ENCODE measurements at regions not wholly inside any gene's neighbourhood (a gene's known extent, or its start where the extent isn't known, plus 50 kb on each side); places are given as distances from the start of the nearest gene placed in this dataset.
A peak's percentile ranks its signal among the peaks of the same experiment; 100 is the strongest.
"Not testable (repeated sequence)": the region's sequence is repeated elsewhere in the genome, so short reads cannot be mapped to it uniquely, and the experiment has no call there.

DNA sequence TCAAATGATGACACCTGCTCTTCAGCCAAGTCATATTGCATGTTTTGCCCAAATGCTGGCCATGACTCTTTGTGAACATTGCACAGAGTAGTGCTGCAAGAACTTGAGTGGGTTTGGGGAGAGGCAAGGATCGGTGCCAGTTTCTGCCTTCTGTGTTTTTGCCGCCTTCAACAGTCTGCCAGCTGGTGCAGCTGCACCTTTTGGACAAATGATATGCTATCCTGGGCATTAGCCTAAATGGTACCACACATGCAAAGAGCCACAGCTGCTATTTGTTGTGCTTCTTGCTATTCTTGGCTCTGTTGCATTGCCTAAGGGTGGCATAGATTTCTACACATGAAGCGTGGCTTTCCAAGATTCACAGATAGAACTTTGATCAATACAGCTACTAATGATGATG, 189.0 kb upstream of the CCN2 start:
- DNase-seq, result no peak

DNA sequence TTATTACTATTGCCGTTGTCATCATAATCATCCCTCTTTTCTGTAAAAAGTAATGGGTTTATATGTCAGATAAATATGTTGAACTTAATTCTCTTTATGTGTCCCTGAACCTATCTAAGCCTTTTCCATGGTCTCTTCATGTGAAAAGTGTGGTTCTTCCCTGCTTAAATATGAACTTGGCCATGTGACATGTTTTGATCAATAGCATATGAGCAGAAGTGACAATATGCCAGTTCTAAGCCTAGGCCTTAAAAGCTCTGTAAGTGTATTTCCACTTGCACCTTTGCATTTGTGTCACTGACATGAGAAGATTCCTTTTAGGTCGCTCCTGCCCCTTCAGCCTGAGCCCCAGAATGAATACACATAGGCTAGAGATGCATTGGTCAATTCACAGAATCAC, 188.4 kb upstream of the CCN2 start:
- no peak for DNase-seq

DNA sequence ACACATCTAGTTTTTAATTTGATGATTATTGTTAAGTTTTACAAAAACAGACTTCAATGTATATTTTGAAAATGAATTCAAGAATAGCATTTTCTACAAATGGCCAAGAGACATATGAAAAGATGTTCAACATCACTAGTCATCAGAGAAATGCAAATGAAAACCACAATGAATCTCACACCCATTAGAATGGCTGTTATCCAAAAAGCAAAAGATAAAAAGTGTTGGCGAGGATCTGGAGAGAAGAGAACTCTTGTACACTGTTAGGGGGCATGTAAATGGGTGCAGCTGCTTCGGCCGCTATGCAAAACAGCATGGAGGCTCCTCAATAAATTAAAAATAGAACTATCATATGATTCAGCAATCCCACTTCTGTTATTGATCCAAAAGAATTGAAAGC, 185.8 kb upstream of the CCN2 start:
- peak; percentile 80 for DNase-seq

DNA sequence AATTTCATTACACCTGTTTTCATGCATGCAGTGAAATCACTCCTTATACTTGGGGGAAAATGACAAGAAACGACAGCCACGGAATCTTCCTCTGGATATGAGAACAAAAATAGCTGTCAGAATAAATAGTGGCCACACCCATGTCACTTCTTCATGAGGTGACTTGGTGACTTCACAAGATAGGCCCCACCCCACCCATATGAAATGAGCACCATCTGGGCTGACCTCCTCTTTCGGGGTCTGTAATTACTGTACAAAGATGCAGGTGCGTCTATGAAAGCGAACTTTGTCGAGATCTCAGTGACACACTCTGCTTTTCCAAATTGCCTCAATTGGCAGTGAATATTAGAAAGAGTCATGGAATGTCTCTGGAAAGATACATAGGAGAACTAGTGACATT, 184.2 kb upstream of the CCN2 start:
- DNase-seq, result no peak

DNA sequence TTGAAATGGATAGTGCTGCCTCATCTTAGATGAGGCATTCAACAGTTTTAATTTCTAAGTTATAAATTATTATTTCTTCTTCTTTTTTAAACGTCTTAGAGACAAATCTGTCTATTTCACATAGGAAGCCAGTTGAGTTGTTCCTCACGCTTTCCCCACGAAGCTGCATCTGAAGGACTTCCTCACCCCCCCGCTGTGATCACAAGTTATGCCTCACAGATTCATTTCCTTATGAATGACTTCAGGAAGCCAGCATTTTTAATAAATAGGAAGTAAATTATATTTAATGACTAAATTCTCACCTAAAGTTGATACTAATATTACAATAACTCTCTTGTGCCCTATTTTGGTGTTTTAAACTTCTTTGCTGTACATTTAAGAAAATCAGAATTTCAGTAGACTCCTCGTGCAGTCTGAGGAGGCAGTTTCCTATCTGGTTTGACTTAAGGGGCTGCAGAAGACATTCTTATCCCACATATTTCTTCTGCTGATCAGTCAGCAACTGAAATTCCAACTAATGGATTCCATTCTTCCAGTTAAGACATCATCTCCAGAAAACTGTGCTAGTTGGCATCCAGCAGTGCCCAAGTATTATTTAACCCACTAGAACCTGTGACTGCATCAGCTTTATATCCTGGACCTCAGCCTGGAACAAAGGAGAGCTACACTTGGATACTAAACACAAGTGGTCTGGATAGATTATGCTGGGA, 182.7 kb upstream of the CCN2 start:
- peak; percentile 85 for DNase-seq

DNA sequence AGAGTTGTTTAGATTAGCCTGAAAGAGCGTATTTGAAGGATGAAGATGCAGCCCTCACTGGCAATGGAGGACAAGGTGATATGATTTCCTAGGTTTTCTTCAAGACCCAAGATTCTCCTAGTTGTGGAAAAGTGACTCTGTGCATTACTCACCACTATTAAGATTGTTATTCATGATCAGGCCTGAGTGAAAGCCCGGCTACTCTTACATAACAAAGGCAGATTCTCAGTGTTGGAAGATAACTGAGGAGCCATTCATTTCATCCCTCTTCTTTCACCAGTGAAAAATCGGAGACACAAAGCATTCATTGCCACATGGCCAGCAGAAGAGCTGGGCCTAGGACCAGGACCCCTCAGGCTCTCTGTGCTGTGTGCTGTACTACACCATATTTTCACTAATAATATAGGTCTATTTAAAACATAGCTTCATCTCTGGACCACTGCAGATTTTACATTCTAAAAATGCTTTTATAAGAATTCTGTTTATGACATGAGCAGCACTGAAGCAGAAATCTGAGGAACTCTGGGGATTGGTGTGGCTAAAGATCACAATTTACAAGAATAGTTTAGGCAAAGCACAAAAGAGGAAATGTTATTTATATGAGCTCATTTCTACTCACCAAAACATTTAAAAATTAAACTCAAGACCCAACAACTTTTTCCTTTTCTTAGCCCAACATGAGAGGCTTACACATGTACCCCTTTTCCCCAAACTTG, 181.9 kb upstream of the CCN2 start:
- peak; percentile 68 for DNase-seq

DNA sequence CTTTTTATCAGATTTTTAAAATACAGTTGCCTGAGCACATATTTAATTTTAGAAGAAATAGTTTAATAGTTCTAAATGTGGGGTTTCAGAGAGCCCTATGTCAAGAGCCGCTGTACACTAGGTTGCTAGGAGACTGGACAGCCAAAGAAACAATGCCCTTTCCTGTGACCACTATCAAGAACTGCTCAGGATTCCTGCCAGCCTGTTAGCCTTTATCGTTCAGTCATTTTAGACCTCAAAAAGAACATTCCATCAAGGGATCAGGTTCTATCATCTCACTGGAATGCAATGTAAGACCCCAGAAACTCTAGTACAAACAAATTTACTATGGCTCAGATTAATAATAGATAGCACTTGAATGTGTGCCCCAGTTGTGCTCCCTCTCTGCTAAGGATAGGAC, 181.2 kb upstream of the CCN2 start:
- DNase-seq, result peak; percentile 64

DNA sequence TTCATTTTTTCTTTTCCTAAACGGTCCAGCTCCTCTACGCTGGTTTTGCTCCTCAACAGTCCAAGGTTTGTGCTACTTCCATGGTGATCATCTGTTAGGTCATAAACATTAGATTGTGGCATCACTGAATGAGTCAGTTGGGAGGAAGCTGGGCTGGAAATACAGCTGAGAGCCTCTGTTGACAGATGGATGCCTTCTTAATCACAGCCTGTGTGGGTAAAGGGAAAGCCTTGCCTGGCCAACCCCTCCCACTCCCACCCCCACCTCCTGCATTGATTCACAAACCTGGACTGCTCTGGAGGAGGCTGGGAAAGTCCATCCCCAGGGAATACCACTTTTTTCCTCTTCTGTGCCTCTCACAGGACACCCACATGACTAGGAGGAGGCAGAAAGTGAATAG, 180.6 kb upstream of the CCN2 start:
- peak; percentile 98 for DNase-seq

DNA sequence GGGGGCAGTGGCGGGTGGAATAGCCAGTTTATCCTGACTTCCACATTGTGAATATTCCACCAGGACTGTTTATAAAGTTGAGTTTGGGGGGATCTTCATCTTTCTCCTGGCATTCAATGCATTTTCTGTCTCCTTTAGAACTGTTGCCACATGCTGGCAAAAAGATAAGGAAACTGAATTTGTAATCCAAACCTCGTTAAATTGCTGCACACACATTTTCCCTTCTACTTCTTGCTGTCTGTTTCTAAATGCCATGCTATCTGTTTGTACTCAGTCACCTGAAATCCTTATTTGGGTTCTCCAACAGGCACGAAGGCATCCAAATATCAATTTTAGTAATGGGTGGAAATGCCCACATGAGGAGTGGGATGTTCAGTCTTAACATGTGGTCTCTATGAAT, 180.2 kb upstream of the CCN2 start:
- DNase-seq, result no peak

DNA sequence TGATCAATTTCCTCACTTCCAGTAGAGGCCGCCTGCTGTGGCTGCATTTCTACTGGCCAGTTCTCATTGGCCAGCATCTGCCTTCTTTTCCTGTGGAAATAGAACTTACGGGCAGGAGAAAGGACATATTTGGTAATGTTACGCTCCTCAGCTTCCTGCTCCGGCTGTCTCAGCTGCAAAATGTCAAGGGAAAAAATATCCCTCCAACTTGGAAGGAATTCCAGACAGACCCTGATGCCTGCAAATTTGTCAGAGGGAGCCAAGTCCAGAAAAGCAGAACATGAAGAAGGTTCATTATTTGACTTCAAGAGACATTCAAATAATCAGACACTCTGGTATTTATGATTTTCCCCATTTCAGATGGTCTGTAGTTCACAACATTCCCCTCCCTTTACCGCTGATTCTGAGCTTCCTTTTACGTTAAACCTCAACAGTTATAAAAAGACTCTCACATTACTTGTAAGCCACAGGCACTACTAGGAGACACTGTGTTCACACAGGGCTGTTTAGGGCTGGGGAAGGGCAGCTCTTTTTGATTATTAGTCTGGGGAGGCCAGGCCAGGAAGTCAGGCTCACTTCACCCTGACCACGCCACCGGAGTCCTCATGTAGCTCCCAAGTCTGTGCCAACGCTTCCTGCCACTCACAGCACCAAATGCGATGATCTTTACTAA, 179.6 kb upstream of the CCN2 start:
- peak; percentile 63 for DNase-seq

DNA sequence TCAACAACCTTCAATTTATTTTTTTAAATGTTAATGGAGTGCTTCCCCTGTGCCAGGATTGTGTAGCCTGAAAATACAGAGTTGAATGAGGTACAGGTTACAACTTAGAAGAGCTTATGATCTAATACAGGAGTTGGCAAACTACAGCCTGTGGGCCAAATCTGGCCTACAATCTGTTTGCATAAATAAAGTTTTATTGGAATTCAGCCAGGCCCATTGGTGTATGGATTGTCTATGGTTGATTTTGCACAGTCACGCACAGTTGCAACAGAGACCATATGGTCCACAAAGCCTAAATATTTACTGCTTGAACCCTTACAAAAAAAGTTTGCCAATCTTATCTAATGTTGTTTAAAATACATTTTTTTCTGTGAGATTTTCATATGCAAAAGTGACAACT, 177.3 kb upstream of the CCN2 start:
- DNase-seq, result no peak

DNA sequence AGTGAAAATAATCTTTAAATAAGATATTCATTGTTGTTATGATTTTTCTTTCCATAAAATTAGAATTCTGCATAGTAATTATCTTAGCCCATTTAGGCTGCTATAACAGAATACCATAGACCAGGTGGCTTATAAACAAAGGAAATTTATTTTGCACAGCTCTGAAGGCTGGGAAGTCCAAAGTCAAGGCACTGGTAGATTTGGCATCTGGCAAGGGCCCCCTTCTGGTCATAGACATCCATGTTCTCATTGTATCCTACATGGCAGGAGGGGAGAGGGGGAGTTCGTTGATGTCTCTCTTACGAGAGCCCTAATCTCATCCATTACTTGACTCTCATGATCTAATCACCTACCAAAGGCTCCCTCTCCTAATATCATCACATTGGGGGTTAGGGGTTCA, 175.0 kb upstream of the CCN2 start:
- DNase-seq, result no peak

DNA sequence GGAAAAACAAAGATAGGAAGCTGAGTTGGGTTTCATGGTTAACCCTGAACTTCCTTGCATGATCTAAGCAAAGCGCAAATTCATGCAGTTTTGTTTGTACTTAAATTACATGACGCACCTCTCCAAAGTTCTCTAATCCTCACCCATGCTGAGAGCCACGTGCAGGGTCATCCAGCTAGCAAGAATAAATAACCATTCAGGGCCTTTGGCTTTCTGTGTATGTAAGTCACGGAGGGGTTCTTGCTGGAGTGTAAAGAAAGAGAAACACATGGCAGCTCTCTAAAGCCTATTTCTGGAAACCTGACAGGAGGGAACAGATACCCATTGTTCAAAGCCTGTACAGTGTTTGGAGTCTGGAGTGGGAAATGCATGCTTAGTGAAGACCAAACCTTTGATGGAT, 171.7 kb upstream of the CCN2 start:
- no peak for DNase-seq

DNA sequence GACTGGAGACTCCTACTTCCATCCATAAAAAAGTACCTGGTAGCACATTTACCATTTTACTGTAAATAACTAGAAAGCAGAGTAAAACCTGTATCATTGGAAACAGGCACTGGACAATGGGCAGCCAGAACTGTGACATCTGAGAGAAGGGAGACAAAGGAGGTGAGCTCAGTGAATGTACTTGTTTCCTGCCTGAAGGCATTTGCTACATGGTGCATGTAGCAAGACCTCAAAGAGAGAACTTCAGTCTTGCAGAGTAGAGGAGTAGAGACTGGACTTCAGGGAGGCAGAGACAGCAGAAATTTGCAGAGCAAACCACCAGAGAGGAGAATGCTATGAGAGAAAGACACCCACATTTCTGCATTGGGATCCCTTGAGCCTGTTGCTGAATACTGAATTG, 171.0 kb upstream of the CCN2 start:
- DNase-seq, result no peak

DNA sequence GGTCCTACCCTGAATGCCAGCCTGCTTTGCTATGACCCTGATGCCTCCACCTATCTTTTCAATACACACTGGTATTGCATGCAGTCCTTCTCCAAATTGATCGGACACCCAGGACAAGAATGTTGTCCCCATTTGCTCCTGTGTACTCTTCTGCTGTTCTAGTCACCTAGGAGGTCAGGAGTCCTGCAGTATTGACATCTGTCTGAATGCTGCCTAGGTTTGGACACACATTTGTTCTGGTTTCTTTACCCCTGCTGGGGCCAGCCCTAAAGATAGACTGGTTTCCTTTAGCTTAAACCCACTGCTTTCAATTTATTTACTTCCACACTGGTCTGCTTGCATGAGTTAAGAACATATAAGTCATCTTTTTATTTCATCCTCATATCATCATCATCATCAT, 167.0 kb upstream of the CCN2 start:
- no peak for DNase-seq

DNA sequence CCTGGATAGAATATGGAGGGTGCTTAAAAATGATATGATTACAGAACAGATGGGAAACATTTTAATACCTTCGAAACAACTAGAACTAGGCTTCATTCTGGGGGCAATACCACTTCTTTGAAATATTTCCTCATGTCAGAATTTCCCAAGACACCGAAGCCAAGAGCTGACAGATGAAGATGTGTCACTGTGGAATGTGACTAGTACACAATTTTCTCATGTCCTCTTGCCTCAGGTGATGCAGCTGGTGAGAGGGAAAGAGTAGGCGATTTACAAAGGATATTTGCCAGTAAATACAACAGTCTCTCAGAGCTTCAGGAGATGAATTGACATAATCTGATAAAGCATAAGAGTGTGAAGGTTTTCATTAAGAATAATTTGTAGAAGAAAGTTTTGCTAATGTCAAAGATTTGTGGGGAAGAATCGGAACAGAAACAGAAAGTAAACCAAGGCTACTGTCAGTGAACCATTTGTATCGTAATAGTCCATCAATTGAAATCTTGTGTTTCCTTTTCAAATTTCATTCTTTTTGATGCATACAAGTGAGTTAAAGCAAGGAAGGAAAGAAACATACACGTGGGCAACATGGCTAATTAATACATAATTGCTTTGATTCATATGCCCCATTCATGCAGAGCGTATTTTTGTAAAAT, 164.7 kb upstream of the CCN2 start:
- no peak for DNase-seq

DNA sequence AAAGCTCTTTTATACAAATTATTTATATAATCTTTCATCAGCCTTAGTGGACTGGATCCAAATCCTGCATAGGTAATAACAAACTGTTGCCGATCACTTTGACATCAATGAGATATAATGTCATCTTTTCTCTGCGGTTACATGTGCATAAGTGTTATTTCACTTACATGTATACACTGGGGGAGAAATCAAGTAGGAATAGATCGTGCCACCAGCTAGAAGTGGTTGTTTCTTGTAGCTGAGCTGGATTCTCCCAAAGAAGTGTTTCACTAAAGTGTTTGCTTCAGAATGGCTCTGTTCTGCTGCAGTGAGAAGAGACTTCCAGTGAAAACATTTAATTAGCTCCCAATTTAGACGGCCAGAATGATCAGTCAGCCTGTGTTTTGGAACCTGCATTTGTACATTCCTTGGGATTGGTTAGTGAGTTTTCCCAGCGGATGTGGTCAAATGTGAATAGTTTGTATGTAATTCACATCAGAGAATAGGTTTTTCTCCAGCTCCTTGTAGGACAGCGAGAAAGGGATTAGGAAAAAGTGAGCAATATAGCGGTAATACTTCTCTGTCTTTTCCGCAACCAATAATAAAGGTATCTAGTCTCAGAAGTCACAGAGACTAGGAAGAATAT, 163.1 kb upstream of the CCN2 start:
- DNase-seq, result peak; percentile 46

DNA sequence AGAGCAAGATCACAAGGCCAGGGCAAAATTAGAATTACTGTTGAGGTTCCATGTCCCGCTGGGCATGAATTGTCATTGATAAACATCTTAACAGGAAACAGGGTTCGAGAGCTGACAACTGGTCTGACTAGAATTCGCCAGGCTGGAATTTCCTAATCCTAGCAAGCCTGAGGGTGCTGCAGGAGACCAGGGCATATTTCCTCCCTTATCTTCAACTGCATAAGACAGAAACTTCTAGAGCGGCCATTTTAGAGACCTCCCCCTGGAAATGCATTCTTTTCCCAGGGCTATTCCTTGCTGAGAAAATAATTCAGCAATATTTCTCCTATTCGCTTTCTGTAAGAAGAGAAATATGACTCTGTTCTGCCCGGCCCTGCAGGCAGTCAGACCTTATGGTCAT, 158.6 kb upstream of the CCN2 start:
- not testable (repeated sequence) for DNase-seq

DNA sequence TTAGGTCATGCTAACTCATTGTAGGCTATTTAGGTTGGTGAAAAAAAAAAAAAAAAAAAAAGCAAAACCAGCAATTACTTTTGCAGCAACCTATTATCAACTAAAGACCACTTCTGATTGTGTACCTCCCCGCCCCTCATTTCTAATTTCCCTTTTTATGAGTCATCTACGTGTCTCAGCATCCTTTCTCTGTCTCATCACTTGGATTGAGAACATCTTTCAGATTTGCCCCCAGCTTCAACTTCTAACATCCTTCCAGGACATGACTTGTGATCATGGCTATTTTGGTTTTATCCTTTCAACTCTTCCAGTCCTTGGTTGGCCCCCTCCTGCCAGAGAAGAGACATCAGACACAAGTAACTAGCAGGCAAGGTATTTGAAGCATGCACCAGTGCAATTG, 156.7 kb upstream of the CCN2 start:
- DNase-seq, result no peak

DNA sequence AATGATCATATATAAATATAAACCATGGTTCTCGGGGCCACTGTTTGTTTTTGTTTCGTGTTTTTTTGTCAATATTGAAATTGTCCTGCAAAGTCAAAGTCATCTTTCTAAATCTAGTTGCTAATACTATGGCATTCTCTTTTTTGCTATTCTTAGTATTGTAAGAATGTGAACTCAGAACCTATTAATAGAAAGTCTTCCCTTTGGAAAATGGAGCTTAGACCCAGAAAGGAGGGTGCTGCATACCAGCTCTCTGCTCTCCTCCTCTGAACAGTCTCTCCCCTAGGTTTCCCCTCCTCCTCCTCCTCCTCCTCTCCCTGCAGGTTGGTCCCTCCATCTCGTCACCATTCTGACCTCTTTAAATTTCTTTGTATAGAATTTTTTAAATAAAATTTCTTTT, 150.4 kb upstream of the CCN2 start:
- peak; percentile 63 for DNase-seq

DNA sequence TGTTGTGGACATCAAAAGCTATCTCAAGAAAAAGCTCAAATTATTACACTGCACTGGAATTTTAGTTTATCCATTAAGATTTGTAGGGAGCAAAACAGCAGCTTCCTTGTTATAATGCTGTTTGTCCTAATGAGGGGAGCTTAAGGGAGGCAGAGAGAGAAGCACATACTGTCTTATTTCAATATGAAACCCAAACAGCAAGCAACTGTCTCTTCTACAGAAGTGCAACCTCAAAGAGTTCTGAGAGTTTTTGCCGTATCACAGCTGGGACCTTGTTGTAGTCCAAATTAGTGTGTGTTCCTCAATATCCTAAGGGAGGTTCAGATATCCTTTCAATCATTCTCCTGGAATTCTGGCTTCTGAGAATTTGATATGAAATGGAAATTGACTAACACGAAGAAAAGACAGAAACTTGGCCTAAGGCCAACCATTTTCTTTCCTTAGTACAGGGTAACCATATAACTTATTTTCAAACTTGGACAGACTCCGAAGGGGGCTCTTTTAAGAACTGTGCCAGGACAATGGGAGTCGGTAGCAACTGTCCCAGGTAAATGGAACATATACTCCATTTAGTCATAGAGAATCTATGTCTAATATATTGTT, 149.3 kb upstream of the CCN2 start:
- DNase-seq, result no peak

DNA sequence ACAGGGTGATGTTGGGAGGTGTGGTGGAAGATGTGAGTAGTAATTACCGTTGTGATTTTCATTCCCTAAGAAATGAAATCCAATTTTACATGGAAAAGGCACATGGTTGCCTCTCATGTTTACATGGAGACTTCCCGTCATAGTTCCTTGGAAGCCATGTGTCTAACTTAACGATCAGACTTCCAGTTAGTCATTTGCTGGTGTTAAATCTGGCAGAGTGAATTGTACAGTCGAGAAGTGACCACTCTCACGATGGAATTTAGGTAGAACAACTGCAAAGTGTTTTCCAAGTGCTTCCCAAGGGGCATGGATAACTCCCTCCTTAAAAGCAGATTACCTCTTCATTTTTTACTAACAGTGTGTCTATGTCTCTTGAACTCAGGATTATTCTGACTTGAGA, 145.8 kb upstream of the CCN2 start:
- DNase-seq, result no peak

DNA sequence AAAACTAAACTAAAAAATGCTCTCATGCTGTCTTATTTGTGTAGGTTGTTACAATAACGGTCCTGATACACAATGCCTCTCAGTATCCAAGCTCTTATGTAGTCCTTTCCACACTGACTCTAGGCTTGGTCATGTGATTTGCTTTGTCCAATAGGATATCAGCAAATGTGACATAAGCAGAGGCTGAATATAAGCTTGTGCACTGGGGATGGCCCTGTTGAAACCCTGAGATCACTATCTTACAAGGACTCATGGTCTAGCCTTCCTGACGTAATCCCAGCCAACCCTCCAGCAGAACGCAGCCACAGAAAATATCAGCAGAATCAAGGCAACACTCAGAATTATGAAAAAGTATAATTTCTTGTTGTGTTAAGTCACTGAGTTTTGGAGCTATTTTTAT, 145.1 kb upstream of the CCN2 start:
- DNase-seq, result no peak
